Panc1 (cell line): ENCODE measurements at regions not wholly inside any gene's neighbourhood (a gene's known extent, or its start where the extent isn't known, plus 50 kb on each side); places are given as distances from the start of the nearest gene placed in this dataset.

ENCODE experiments used
- ATAC-seq: fragments of 200-7000 bp; cut with Tn5 transposase; 2 replicates; pipeline ENCODE4 v1.9.1; 2020; ENCODE audit warnings: mild to moderate bottlenecking, moderate library complexity
- BruUV-seq: library from RNA; stranded (reverse); fragments of 400-500 nt; replicated peaks from 2 replicates; lab custom pipeline; 2021; lab: Mats Ljungman, UMichigan
- CTCF ChIA-PET: fragments of 300-600 bp; sonication (Branson Sonifier 250); formaldehyde crosslinking; loops from one replicate; lab custom pipeline; 2022; ENCODE audit warnings: antibody characterized with exemption; lab: Charles Lee
- POLR2A ChIA-PET: fragments of 300-600 bp; sonication (Branson Sonifier 250); formaldehyde crosslinking; loops from one replicate; lab custom pipeline; 2022; ENCODE audit warnings: antibody characterized with exemption; lab: Charles Lee
- DNase-seq: peaks from one replicate; pipeline ENCODE4 v3.0.0-alpha.2; 2010; ENCODE audit warnings: low read depth, low spot score
- H3K27ac ChIP-seq: 2 replicates; pipeline ENCODE4 v1.5.1; 2011; ENCODE audit warnings: mild to moderate bottlenecking, low read length, inconsistent platforms
- H3K27me3 ChIP-seq: fragments of 200-500 bp; sonication (Bioruptor generic); 2 replicates; pipeline ENCODE4 v1.6.0; 2014; ENCODE audit warnings: low read length, inconsistent platforms; ENCODE audit not compliant: control insufficient read depth, insufficient read depth
- H3K36me3 ChIP-seq: fragments of 200-500 bp; sonication (Bioruptor generic); 2 replicates; pipeline ENCODE4 v1.5.1; 2014; ENCODE audit warnings: inconsistent platforms, mild to moderate bottlenecking, low read length, moderate library complexity; ENCODE audit not compliant: control insufficient read depth, insufficient read depth
- H3K4me1 ChIP-seq: 2 replicates; pipeline ENCODE4 v1.5.1; 2011; ENCODE audit warnings: inconsistent platforms, mild to moderate bottlenecking, low read length, moderate library complexity; ENCODE audit not compliant: control insufficient read depth, insufficient read depth
- H3K4me3 ChIP-seq, 2 experiments: 2 replicates each; pipeline ENCODE4 v1.5.1; 2011 to 2012; ENCODE audit warnings: low read depth in 2 of 2, low read length in 2 of 2, mild to moderate bottlenecking in 2 of 2, inconsistent platforms in 1 of 2, moderate library complexity in 1 of 2
- H3K9me3 ChIP-seq: fragments of 200-500 bp; sonication (Bioruptor generic); 2 replicates; pipeline ENCODE4 v1.5.1; 2014; ENCODE audit warnings: low read depth, mild to moderate bottlenecking, inconsistent platforms, low read length, moderate library complexity; ENCODE audit not compliant: control insufficient read depth, insufficient read depth
- CTCF ChIP-seq: fragments of 450-650 bp; IDR thresholded peaks from 2 replicates; pipeline ENCODE4 v1.5.1; 2017; ENCODE audit warnings: mild to moderate bottlenecking
- POLR2AphosphoS5 ChIP-seq: IDR thresholded peaks from 2 replicates; pipeline ENCODE4 v1.6.1; 2012; ENCODE audit warnings: mild to moderate bottlenecking, low read depth, low read length, moderate library complexity
- REST ChIP-seq, 2 experiments: IDR thresholded peaks; 2 replicates each; pipeline ENCODE4 v1.6.1; 2011 to 2012; ENCODE audit warnings: low read depth in 2 of 2, control low read depth in 1 of 2, low read length in 1 of 2, mild to moderate bottlenecking in 1 of 2, moderate library complexity in 1 of 2; ENCODE audit not compliant: insufficient read depth in 1 of 2
- SIN3A ChIP-seq: IDR thresholded peaks from 2 replicates; pipeline ENCODE4 v1.6.1; 2012; ENCODE audit warnings: low read depth, mild to moderate bottlenecking, low read length, moderate library complexity, borderline replicate concordance; ENCODE audit not compliant: insufficient read depth
- TCF7L2 ChIP-seq: IDR thresholded peaks from 2 replicates; pipeline ENCODE4 v1.6.1; 2011; ENCODE audit warnings: mild to moderate bottlenecking, low read depth, low read length, inconsistent platforms
- in situ Hi-C: cut with HindIII; loops from 2 replicates; pipeline ENCODE4 v1.10.0; 2016; ENCODE audit warnings: low sequenced_read_pairs, low pct_unique_long_range_greater_than_20kb
- intact Hi-C: fragments of 100-400 bp; cut with micrococcal nuclease; formaldehyde crosslinking; loops from one replicate; pipeline ENCODE4 v1.10.0; 2022; ENCODE audit not compliant: unreplicated experiment

DNA sequence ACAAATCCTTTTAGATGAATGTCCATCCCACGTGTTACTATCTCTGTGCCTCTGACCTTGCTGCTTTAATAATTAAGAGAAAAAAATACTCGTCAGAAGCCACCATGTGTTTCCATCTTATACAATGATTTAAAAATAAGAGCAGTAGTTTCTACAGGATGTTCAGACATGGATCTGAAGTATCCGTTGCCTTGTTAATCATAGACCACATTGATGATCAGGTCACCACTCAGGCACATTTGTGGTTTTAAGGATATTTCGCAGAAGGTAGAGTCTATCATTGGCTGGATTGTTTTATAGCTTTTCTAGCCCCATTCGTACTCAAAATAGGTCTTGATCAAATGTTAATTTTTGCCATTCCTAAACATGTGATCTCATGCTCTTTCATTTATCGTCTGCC is 710.0 kb upstream of the ARGLU1 start:
- no peaks in the 10 kb centered on the region for H3K27me3 ChIP-seq
- H3K36me3 ChIP-seq, result no peaks in the 10 kb centered on the region
- POLR2A ChIA-PET, result interaction anchor here (0.5 kb wide), 1 partner anchor 868 kb away, joined by 10 read pairs; no protein-coding TSS in a partner anchor
- H3K4me3 ChIP-seq, result no peak overlapping the region
- TF ChIP-seq POLR2AphosphoS5, result no peak
- no peaks in the 10 kb centered on the region for H3K9me3 ChIP-seq
- CTCF ChIA-PET, result no interaction called here
- DNase-seq, result no peak
- BruUV-seq, result no TSS peak
- no peaks in the 10 kb centered on the region for H3K4me1 ChIP-seq
- no peak for ATAC-seq
- in situ Hi-C loops (no loop called here), intact Hi-C loops (no loop called here)
- H3K27ac ChIP-seq, result no peak overlapping the region

DNA sequence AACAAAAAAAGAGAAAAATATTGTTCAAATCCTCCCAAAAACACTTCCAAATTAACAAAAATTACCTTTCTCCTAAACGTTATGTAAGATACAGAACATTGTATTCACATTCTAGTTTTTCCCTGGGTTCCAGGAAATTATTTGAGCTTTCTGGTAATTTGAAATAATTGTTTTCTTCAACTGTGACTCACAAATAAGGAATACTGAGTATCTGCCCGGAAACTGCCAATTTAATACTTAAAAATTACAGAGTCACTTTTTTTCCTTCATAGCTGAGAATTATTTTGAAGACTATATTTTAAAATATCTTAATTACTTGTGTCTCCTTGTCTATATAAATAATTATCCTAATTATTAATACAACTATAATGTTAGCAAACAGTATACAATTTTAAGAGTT is 709.0 kb upstream of the ARGLU1 start:
- Histone ChIP-seq H3K4me3 (no peak overlapping the region), H3K36me3 (no peaks in the 10 kb centered on the region), H3K9me3 (no peaks in the 10 kb centered on the region), H3K27me3 (no peaks in the 10 kb centered on the region), H3K4me1 (no peaks in the 10 kb centered on the region), H3K27ac (no peak overlapping the region)
- CTCF ChIA-PET, result no interaction called here
- in situ Hi-C loops, result no loop called here
- POLR2A ChIA-PET, result no interaction called here
- no peak for ATAC-seq
- DNase-seq, result no peak
- no TSS peak for BruUV-seq
- no peak for TF ChIP-seq SIN3A
- TF ChIP-seq POLR2AphosphoS5, result no peak
- no peak for TF ChIP-seq REST (IDR thresholded peaks at IDR 0.05; ENCODE audit: insufficient read depth in 1 of 2, low read depth in 2 of 2, low read length in 1 of 2)
- no peak for TF ChIP-seq CTCF
- no peak for TF ChIP-seq TCF7L2
- intact Hi-C loops, result no loop called here

- DNase-seq, result no peak
- Histone ChIP-seq H3K9me3 (no peaks in the 10 kb centered on the region), H3K4me1 (no peaks in the 10 kb centered on the region), H3K36me3 (no peaks in the 10 kb centered on the region), H3K27me3 (no peaks in the 10 kb centered on the region), H3K4me3 (no peak overlapping the region), H3K27ac (no peak overlapping the region)
- BruUV-seq, result no TSS peak
- TF ChIP-seq POLR2AphosphoS5 (no peak), TCF7L2 (no peak), REST (IDR thresholded peaks at IDR 0.05; ENCODE audit: insufficient read depth in 1 of 2, low read depth in 2 of 2, low read length in 1 of 2) (no peak), CTCF (no peak), SIN3A (no peak)
- no peak for ATAC-seq
- in situ Hi-C loops, result no loop called here
- intact Hi-C loops, result no loop called here
- POLR2A ChIA-PET, result no interaction called here
- CTCF ChIA-PET, result no interaction called here
Observed at GRCh38 chr13:107275945-107276614, 708.1 kb upstream of the ARGLU1 start.
